HCT116 (cell line): ENCODE measurements at regions not wholly inside any gene's neighbourhood (a gene's known extent, or its start where the extent isn't known, plus 50 kb on each side); places are given as distances from the start of the nearest gene placed in this dataset.

Source experiments
- ATAC-seq: fragments of 200-7000 bp; cut with Tn5 transposase; 2 replicates; pipeline ENCODE4 v1.9.1; 2020; ENCODE audit warnings: mild to moderate bottlenecking, moderate library complexity
- BruUV-seq: library from RNA; stranded (reverse); fragments of 400-500 nt; replicated peaks from 2 replicates; lab custom pipeline; 2021; lab: Mats Ljungman, UMichigan
- CTCF ChIA-PET: fragments of 300-600 bp; sonication (Branson Sonifier 250); formaldehyde crosslinking; loops from one replicate; lab custom pipeline; 2021; ENCODE audit warnings: antibody characterized with exemption; lab: Charles Lee
- POLR2A ChIA-PET: fragments of 300-600, 350-600 bp; sonication (Branson Sonifier 250); formaldehyde crosslinking; loops from one replicate; lab custom pipeline; 2021; ENCODE audit warnings: antibody characterized with exemption; lab: Charles Lee
- RAD21 ChIA-PET, 2 experiments: fragments of 300-600 bp; sonication (Branson Sonifier 250); formaldehyde crosslinking; loops; one replicate each; lab custom pipeline; 2023; ENCODE audit warnings: low total read pairs in 2 of 2; ENCODE audit not compliant: uncharacterized antibody in 2 of 2, unreplicated experiment in 2 of 2, low non-redundant PET in 1 of 2; lab: Charles Lee
- DNase-seq: peaks from one replicate; pipeline ENCODE4 v3.0.0-alpha.2; 2010; ENCODE audit warnings: low read depth, low spot score
- H2AFZ ChIP-seq: fragments of 200-600 bp; shearing (Covaris generic), sonication (generic); 2 replicates; pipeline ENCODE4 v1.6.1; 2017; ENCODE audit warnings: low read depth, mixed run types, mixed read lengths, antibody characterized with exemption, low read length; ENCODE audit not compliant: poor library complexity, severe bottlenecking
- H3K27ac ChIP-seq: 2 replicates; pipeline ENCODE4 v1.5.1; 2012; ENCODE audit warnings: low read depth, low read length
- H3K27me3 ChIP-seq: fragments of 200-600 bp; sonication (generic); 2 replicates; pipeline ENCODE4 v1.6.1; 2016; ENCODE audit warnings: mixed run types, low read length, mixed read lengths; ENCODE audit not compliant: insufficient read depth
- H3K36me3 ChIP-seq, 2 experiments: fragments of 200-500 bp in 1 of 2; fragments of 200-600 bp in 1 of 2; sonication (Bioruptor generic) in 1 of 2; sonication (generic) in 1 of 2; 2 replicates each; pipeline versions ENCODE4 v1.5.1 to v1.6.1; 2014 to 2016; ENCODE audit warnings: low read length in 2 of 2, inconsistent platforms in 1 of 2, mixed read lengths in 1 of 2, mixed run types in 1 of 2; ENCODE audit not compliant: insufficient read depth in 2 of 2, control insufficient read depth in 1 of 2
- H3K4me1 ChIP-seq, 2 experiments: fragments of 200-600 bp in 1 of 2; sonication (generic) in 1 of 2; 2 replicates each; pipeline versions ENCODE4 v1.5.1 to v1.6.1; 2012 to 2017; ENCODE audit warnings: low read length in 2 of 2, inconsistent platforms in 1 of 2, mild to moderate bottlenecking in 1 of 2, mixed read lengths in 1 of 2, mixed run types in 1 of 2, moderate library complexity in 1 of 2; ENCODE audit not compliant: insufficient read depth in 2 of 2, control insufficient read depth in 1 of 2
- H3K4me2 ChIP-seq: fragments of 200-600 bp; sonication (generic); 2 replicates; pipeline ENCODE4 v1.6.1; 2017; ENCODE audit warnings: mixed run types, low read length, mixed read lengths
- H3K4me3 ChIP-seq, 2 experiments: fragments of 200-600 bp in 1 of 2; sonication (generic) in 1 of 2; replicated peaks in 1 of 2; 2 replicates each; pipeline ENCODE4 v1.5.1; 2011 to 2016; ENCODE audit warnings: low read length in 2 of 2, control low read depth in 1 of 2, low read depth in 1 of 2, mild to moderate bottlenecking in 1 of 2, mixed read lengths in 1 of 2, mixed run types in 1 of 2
- H3K79me2 ChIP-seq: fragments of 200-600 bp; sonication (generic); 2 replicates; pipeline ENCODE4 v1.6.1; 2017; ENCODE audit warnings: mild to moderate bottlenecking, mixed run types, low read length, moderate library complexity, mixed read lengths; ENCODE audit not compliant: insufficient read depth
- H3K9ac ChIP-seq: fragments of 200-600 bp; sonication (generic); 2 replicates; pipeline ENCODE4 v1.6.1; 2016; ENCODE audit warnings: low read length, mixed read lengths
- H3K9me2 ChIP-seq: fragments of 200-600 bp; sonication (generic), shearing (Covaris generic); 2 replicates; pipeline ENCODE4 v1.6.1; 2017; ENCODE audit warnings: mixed run types, mild to moderate bottlenecking, moderate library complexity; ENCODE audit not compliant: insufficient read depth
- H3K9me3 ChIP-seq, 2 experiments: fragments of 200-500 bp in 1 of 2; fragments of 200-600 bp in 1 of 2; sonication (Bioruptor generic) in 1 of 2; sonication (generic) in 1 of 2; 2 replicates each; pipeline ENCODE4 v1.6.1; 2014 to 2017; ENCODE audit warnings: low read length in 2 of 2, mixed read lengths in 2 of 2, inconsistent platforms in 1 of 2, low read depth in 1 of 2, mild to moderate bottlenecking in 1 of 2, mixed run types in 1 of 2, moderate library complexity in 1 of 2; ENCODE audit not compliant: control insufficient read depth in 1 of 2, insufficient read depth in 1 of 2
- H4K20me1 ChIP-seq: fragments of 200-600 bp; sonication (generic), shearing (Covaris generic); 2 replicates; pipeline ENCODE4 v1.6.1; 2017; ENCODE audit warnings: mixed run types, mild to moderate bottlenecking, moderate library complexity; ENCODE audit not compliant: insufficient read depth
- CBX3 ChIP-seq: IDR thresholded peaks from 2 replicates; pipeline ENCODE4 v1.6.1; 2012; ENCODE audit warnings: low read depth
- CEBPB ChIP-seq: IDR thresholded peaks from 2 replicates; pipeline ENCODE4 v1.6.1; 2012; ENCODE audit warnings: low read depth
- CTCF ChIP-seq, 3 experiments: fragments of 200-600 bp in 1 of 3; sonication (generic) in 1 of 3; IDR thresholded peaks in 2 of 3; conservative IDR thresholded peaks in 1 of 3; 2 replicates each; pipeline ENCODE4 v1.5.1; 2012 to 2017; ENCODE audit warnings: low read depth in 2 of 3, low read length in 2 of 3, antibody characterized with exemption in 1 of 3, borderline replicate concordance in 1 of 3, control low read depth in 1 of 3, mild to moderate bottlenecking in 1 of 3, mixed read lengths in 1 of 3, mixed run types in 1 of 3, moderate library complexity in 1 of 3; ENCODE audit not compliant: insufficient read depth in 1 of 3
- EGR1 ChIP-seq: IDR thresholded peaks from 2 replicates; pipeline ENCODE4 v1.6.1; 2012; ENCODE audit warnings: low read depth
- ELF1 ChIP-seq: IDR thresholded peaks from 2 replicates; pipeline ENCODE4 v1.6.1; 2012; ENCODE audit warnings: low read depth, borderline replicate concordance
- FOSL1 ChIP-seq: IDR thresholded peaks from 2 replicates; pipeline ENCODE4 v1.6.1; 2012; ENCODE audit warnings: low read depth
- JUND ChIP-seq: IDR thresholded peaks from 2 replicates; pipeline ENCODE4 v1.6.1; 2012
- POLR2AphosphoS5 ChIP-seq: IDR thresholded peaks from 2 replicates; pipeline ENCODE4 v1.6.1; 2011; ENCODE audit warnings: mild to moderate bottlenecking, low read depth, low read length, moderate library complexity
- SIN3A ChIP-seq: IDR thresholded peaks from 2 replicates; pipeline ENCODE4 v1.6.1; 2012; ENCODE audit warnings: low read depth
- SRF ChIP-seq: IDR thresholded peaks from 2 replicates; pipeline ENCODE4 v1.6.1; 2012; ENCODE audit warnings: low read depth
- YY1 ChIP-seq: IDR thresholded peaks from 2 replicates; pipeline ENCODE4 v1.6.1; 2011; ENCODE audit warnings: low read length, low read depth, moderate library complexity, mild to moderate bottlenecking; ENCODE audit not compliant: insufficient replicate concordance; ENCODE audit errors: extremely low read depth
- ZFX ChIP-seq: fragments of 450-650 bp; IDR thresholded peaks from 2 replicates; pipeline ENCODE4 v1.6.1; 2017
- ZNF274 ChIP-seq: fragments of 200-500 bp; sonication (Bioruptor generic); IDR thresholded peaks from 2 replicates; pipeline ENCODE4 v1.6.1; 2014; ENCODE audit warnings: mild to moderate bottlenecking, low read depth, low read length, inconsistent platforms
- intact Hi-C: fragments of 100-400 bp; cut with micrococcal nuclease; formaldehyde crosslinking; loops from 2 replicates; pipeline ENCODE4 v1.10.0; 2022
- TF ChIP-seq, protein P1 (sequence below): IDR thresholded peaks from 2 replicates; pipeline ENCODE4 v1.6.1; 2012; ENCODE audit warnings: low read depth
- TF ChIP-seq, protein P2 (sequence below): IDR thresholded peaks from 2 replicates; pipeline ENCODE4 v1.6.1; 2012
- TF ChIP-seq, protein P3 (sequence below): IDR thresholded peaks from 2 replicates; pipeline ENCODE4 v1.6.1; 2011; ENCODE audit warnings: mild to moderate bottlenecking, low read length, moderate library complexity; ENCODE audit not compliant: insufficient replicate concordance; ENCODE audit errors: extremely low read depth

DNA sequence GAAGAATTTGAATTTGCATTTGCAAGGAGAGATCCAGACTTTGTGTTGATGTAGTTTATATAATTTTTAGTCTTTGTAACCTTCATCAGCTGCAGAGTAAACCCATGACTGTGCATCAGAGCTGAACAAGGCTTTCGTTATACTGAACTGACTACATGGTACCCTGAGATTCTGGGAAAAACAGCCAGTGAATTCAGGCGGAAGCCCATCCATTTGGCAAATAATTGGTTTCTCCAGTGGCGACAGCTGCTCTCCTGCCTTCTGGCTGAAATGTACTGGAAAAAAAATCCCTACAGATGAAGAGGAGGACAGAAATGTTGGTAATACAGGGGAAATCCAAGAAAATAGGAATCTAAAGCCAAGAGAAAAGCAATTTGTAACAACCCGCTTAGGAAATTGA is 657.5 kb upstream of the CDH7 start:
- no peaks in the 10 kb centered on the region for H3K9me2 ChIP-seq
- DNase-seq: no peak
- no peak overlapping the region for H3K9ac ChIP-seq
- no peaks in the 10 kb centered on the region for H3K4me1 ChIP-seq
- no peaks in the 10 kb centered on the region for H3K36me3 ChIP-seq
- no TSS peak for BruUV-seq
- no peaks in the 10 kb centered on the region for H4K20me1 ChIP-seq
- ATAC-seq: no peak
- CTCF ChIA-PET: no interaction called here
- TF ChIP-seq, protein P1, sequence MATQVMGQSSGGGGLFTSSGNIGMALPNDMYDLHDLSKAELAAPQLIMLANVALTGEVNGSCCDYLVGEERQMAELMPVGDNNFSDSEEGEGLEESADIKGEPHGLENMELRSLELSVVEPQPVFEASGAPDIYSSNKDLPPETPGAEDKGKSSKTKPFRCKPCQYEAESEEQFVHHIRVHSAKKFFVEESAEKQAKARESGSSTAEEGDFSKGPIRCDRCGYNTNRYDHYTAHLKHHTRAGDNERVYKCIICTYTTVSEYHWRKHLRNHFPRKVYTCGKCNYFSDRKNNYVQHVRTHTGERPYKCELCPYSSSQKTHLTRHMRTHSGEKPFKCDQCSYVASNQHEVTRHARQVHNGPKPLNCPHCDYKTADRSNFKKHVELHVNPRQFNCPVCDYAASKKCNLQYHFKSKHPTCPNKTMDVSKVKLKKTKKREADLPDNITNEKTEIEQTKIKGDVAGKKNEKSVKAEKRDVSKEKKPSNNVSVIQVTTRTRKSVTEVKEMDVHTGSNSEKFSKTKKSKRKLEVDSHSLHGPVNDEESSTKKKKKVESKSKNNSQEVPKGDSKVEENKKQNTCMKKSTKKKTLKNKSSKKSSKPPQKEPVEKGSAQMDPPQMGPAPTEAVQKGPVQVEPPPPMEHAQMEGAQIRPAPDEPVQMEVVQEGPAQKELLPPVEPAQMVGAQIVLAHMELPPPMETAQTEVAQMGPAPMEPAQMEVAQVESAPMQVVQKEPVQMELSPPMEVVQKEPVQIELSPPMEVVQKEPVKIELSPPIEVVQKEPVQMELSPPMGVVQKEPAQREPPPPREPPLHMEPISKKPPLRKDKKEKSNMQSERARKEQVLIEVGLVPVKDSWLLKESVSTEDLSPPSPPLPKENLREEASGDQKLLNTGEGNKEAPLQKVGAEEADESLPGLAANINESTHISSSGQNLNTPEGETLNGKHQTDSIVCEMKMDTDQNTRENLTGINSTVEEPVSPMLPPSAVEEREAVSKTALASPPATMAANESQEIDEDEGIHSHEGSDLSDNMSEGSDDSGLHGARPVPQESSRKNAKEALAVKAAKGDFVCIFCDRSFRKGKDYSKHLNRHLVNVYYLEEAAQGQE: no peak
- TF ChIP-seq ZNF274: no peak
- no peak for TF ChIP-seq SIN3A
- no peak for TF ChIP-seq JUND
- no peak for TF ChIP-seq YY1
- TF ChIP-seq FOSL1: no peak
- no peak for TF ChIP-seq SRF
- TF ChIP-seq POLR2AphosphoS5: no peak
- TF ChIP-seq CEBPB: no peak
- no peak for TF ChIP-seq ELF1
- TF ChIP-seq, protein P2, sequence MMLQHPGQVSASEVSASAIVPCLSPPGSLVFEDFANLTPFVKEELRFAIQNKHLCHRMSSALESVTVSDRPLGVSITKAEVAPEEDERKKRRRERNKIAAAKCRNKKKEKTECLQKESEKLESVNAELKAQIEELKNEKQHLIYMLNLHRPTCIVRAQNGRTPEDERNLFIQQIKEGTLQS: no peak
- TF ChIP-seq EGR1: no peak
- no peak for TF ChIP-seq CTCF (IDR thresholded peaks at IDR 0.05 in 2 of 3, conservative IDR thresholded peaks at IDR 0.05 in 1 of 3; ENCODE audit: borderline replicate concordance in 1 of 3, insufficient read depth in 1 of 3, low read depth in 2 of 3, low read length in 2 of 3)
- no peak for TF ChIP-seq ZFX
- TF ChIP-seq CBX3: no peak
- TF ChIP-seq, protein P3, sequence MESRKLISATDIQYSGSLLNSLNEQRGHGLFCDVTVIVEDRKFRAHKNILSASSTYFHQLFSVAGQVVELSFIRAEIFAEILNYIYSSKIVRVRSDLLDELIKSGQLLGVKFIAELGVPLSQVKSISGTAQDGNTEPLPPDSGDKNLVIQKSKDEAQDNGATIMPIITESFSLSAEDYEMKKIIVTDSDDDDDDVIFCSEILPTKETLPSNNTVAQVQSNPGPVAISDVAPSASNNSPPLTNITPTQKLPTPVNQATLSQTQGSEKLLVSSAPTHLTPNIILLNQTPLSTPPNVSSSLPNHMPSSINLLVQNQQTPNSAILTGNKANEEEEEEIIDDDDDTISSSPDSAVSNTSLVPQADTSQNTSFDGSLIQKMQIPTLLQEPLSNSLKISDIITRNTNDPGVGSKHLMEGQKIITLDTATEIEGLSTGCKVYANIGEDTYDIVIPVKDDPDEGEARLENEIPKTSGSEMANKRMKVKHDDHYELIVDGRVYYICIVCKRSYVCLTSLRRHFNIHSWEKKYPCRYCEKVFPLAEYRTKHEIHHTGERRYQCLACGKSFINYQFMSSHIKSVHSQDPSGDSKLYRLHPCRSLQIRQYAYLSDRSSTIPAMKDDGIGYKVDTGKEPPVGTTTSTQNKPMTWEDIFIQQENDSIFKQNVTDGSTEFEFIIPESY: no peak
- POLR2A ChIA-PET: no interaction called here
- peaks cover 12 to 18% of the 10 kb centered on the region in 2 experiments; a peak in 3 of 4 replicates for H3K9me3 ChIP-seq
- RAD21 ChIA-PET: no interaction called here
- no peaks in the 10 kb centered on the region for H3K79me2 ChIP-seq
- no peak overlapping the region for H2AFZ ChIP-seq
- no peak overlapping the region for H3K4me2 ChIP-seq
- no peaks in the 10 kb centered on the region for H3K27me3 ChIP-seq
- intact Hi-C loops: no loop called here
- no peak overlapping the region for H3K4me3 ChIP-seq
- no peak overlapping the region for H3K27ac ChIP-seq
